Neural progenitor cell (in vitro differentiated cells): ENCODE measurements at regions not wholly inside any gene's neighbourhood (a gene's known extent, or its start where the extent isn't known, plus 50 kb on each side); places are given as distances from the start of the nearest gene placed in this dataset.

Experiments
- DNase-seq: peaks from one replicate; pipeline ENCODE4 v3.0.0-alpha.2; 2016; ENCODE audit warnings: low spot score
- H2AFZ ChIP-seq: fragments of 200-600 bp; sonication (generic); replicated peaks from 2 replicates; pipeline ENCODE4 v1.6.1; 2016; ENCODE audit warnings: antibody characterized with exemption
- H3F3A ChIP-seq: fragments of 200-600 bp; sonication (generic); 2 replicates; pipeline ENCODE4 v1.6.1; 2016; ENCODE audit warnings: antibody characterized with exemption, low read depth
- H3K27ac ChIP-seq: fragments of 200-600 bp; sonication (generic); 2 replicates; pipeline ENCODE4 v1.5.1; 2016; ENCODE audit warnings: mild to moderate bottlenecking
- H3K27me3 ChIP-seq: fragments of 200-600 bp; sonication (generic); 2 replicates; pipeline ENCODE4 v1.6.1; 2016; ENCODE audit warnings: mild to moderate bottlenecking, moderate library complexity
- H3K36me3 ChIP-seq: fragments of 200-600 bp; sonication (generic); 2 replicates; pipeline ENCODE4 v1.5.1; 2016
- H3K4me1 ChIP-seq: fragments of 200-600 bp; sonication (generic); 2 replicates; pipeline ENCODE4 v1.6.1; 2016; ENCODE audit warnings: mixed run types
- H3K4me2 ChIP-seq: fragments of 200-600 bp; sonication (generic); 2 replicates; pipeline ENCODE4 v1.6.1; 2016
- H3K4me3 ChIP-seq: fragments of 200-600 bp; sonication (generic); 2 replicates; pipeline ENCODE4 v1.5.1; 2016
- H3K79me2 ChIP-seq: fragments of 200-600 bp; sonication (generic); 2 replicates; pipeline ENCODE4 v1.6.1; 2016; ENCODE audit warnings: low read depth
- H3K9ac ChIP-seq: fragments of 200-600 bp; sonication (generic); 2 replicates; pipeline ENCODE4 v1.6.1; 2016
- H3K9me3 ChIP-seq: fragments of 200-600 bp; sonication (generic); 2 replicates; pipeline ENCODE4 v1.5.1; 2016; ENCODE audit warnings: low read depth
- H4K20me1 ChIP-seq: fragments of 200-600 bp; sonication (generic); 2 replicates; pipeline ENCODE4 v1.6.1; 2016; ENCODE audit warnings: low read depth
- H3K27ac Mint-ChIP-seq: 3 replicates; pipeline ENCODE4 v1.8.0; 2021; ENCODE audit warnings: mixed read lengths
- H3K27me3 Mint-ChIP-seq: 2 replicates; pipeline ENCODE4 v1.8.0; 2022; ENCODE audit warnings: low read depth, mild to moderate bottlenecking, inconsistent platforms, moderate library complexity, mixed read lengths; ENCODE audit not compliant: insufficient read depth
- H3K36me3 Mint-ChIP-seq: 3 replicates; pipeline ENCODE4 v1.8.0; 2021; ENCODE audit warnings: mixed read lengths
- H3K4me1 Mint-ChIP-seq: 3 replicates; pipeline ENCODE4 v1.8.0; 2021; ENCODE audit warnings: mixed read lengths
- H3K4me3 Mint-ChIP-seq: 3 replicates; pipeline ENCODE4 v1.8.0; 2021; ENCODE audit warnings: mild to moderate bottlenecking, moderate library complexity, mixed read lengths
- H3K9me3 Mint-ChIP-seq: 3 replicates; pipeline ENCODE4 v1.8.0; 2020; ENCODE audit warnings: mixed read lengths
- EZH2 ChIP-seq: fragments of 200-600 bp; sonication (generic); IDR thresholded peaks from 2 replicates; pipeline ENCODE4 v1.6.1; 2017; ENCODE audit warnings: antibody characterized with exemption, mild to moderate bottlenecking, moderate library complexity
- EZH2phosphoT487 ChIP-seq: fragments of 200-600 bp; sonication (generic); IDR thresholded peaks from 2 replicates; pipeline ENCODE4 v1.6.1; 2017; ENCODE audit warnings: antibody characterized with exemption
- TF ChIP-seq, protein P1 (sequence below): fragments of 200-600 bp; sonication (generic); IDR thresholded peaks from 2 replicates; pipeline ENCODE4 v1.5.1; 2017; ENCODE audit warnings: antibody characterized with exemption, mild to moderate bottlenecking

DNA sequence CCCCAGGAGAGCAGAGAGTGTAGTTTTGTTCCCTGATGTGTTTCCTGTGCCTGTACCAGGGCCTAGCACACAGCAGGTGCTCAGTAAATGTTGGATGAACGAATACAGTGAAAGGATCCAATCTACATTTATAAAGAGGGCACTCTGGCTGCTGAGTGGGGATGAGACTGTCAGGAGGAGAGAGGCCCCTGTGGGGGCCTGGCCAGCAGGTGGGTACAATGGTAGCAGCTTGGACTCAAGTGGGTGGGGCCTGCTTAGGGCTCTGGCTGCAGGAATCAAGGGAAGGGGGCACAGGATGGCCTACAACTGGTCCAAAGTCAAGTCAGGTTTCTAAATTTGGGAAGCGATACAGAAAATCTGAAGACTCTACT is 156.6 kb upstream of the GRK3 start:
- Mint-ChIP-seq H3K4me3 (peak overlapping the region; percentile 10), H3K4me1 (peaks cover 30% of the 10 kb centered on the region), H3K27me3 (peaks cover 15% of the 10 kb centered on the region), H3K27ac (peak overlapping the region; percentile 70), H3K36me3 (no peaks in the 10 kb centered on the region), H3K9me3 (peaks cover 1% of the 10 kb centered on the region)
- DNase-seq: no peak
- H3K27me3 ChIP-seq: peaks cover 31% of the 10 kb centered on the region
- peaks cover 10% of the 10 kb centered on the region for H4K20me1 ChIP-seq
- H2AFZ ChIP-seq: no peak overlapping the region
- TF ChIP-seq, protein P1, sequence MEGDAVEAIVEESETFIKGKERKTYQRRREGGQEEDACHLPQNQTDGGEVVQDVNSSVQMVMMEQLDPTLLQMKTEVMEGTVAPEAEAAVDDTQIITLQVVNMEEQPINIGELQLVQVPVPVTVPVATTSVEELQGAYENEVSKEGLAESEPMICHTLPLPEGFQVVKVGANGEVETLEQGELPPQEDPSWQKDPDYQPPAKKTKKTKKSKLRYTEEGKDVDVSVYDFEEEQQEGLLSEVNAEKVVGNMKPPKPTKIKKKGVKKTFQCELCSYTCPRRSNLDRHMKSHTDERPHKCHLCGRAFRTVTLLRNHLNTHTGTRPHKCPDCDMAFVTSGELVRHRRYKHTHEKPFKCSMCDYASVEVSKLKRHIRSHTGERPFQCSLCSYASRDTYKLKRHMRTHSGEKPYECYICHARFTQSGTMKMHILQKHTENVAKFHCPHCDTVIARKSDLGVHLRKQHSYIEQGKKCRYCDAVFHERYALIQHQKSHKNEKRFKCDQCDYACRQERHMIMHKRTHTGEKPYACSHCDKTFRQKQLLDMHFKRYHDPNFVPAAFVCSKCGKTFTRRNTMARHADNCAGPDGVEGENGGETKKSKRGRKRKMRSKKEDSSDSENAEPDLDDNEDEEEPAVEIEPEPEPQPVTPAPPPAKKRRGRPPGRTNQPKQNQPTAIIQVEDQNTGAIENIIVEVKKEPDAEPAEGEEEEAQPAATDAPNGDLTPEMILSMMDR: no peak
- TF ChIP-seq EZH2phosphoT487 (no peak), EZH2 (no peak)
- H3K79me2 ChIP-seq: peaks cover 12% of the 10 kb centered on the region
- H3K4me3 ChIP-seq: no peak overlapping the region
- no peak overlapping the region for H3K4me2 ChIP-seq
- peaks cover 16% of the 10 kb centered on the region for H3K4me1 ChIP-seq
- H3K9ac ChIP-seq: no peak overlapping the region
- no peaks in the 10 kb centered on the region for H3K9me3 ChIP-seq
- H3K27ac ChIP-seq: no peak overlapping the region
- peaks cover 30% of the 10 kb centered on the region for H3F3A ChIP-seq
- H3K36me3 ChIP-seq: no peaks in the 10 kb centered on the region

- Mint-ChIP-seq H3K27me3 (peaks cover 11% of the 10 kb centered on the region), H3K9me3 (peaks cover 8% of the 10 kb centered on the region), H3K4me3 (no peak overlapping the region), H3K36me3 (no peaks in the 10 kb centered on the region), H3K4me1 (peaks cover 17% of the 10 kb centered on the region), H3K27ac (no peak overlapping the region)
- no peak for DNase-seq
- no peak overlapping the region for H2AFZ ChIP-seq
- H3K27ac ChIP-seq: no peak overlapping the region
- no peak overlapping the region for H3K4me3 ChIP-seq
- H3K9ac ChIP-seq: no peak overlapping the region
- peaks cover 21% of the 10 kb centered on the region for H3K27me3 ChIP-seq
- H3K36me3 ChIP-seq: no peaks in the 10 kb centered on the region
- H4K20me1 ChIP-seq: peaks cover 2% of the 10 kb centered on the region
- H3K4me2 ChIP-seq: no peak overlapping the region
- H3K4me1 ChIP-seq: peaks cover 6% of the 10 kb centered on the region
- no peak for TF ChIP-seq EZH2
- no peak for TF ChIP-seq EZH2phosphoT487
- TF ChIP-seq, protein P1: no peak
- H3K9me3 ChIP-seq: no peaks in the 10 kb centered on the region
- H3K79me2 ChIP-seq: peaks cover 1% of the 10 kb centered on the region
- peaks cover 22% of the 10 kb centered on the region for H3F3A ChIP-seq
Measured at GRCh38 chr22:25409240-25409639, 155.2 kb upstream of the GRK3 start.

- H3K27ac ChIP-seq: no peak overlapping the region
- Mint-ChIP-seq H3K27ac (no peak overlapping the region), H3K27me3 (peaks cover 19% of the 10 kb centered on the region), H3K36me3 (no peaks in the 10 kb centered on the region), H3K4me3 (no peak overlapping the region), H3K4me1 (peaks cover 13% of the 10 kb centered on the region), H3K9me3 (peaks cover 8% of the 10 kb centered on the region)
- no peak overlapping the region for H3K4me2 ChIP-seq
- no peaks in the 10 kb centered on the region for H3K36me3 ChIP-seq
- TF ChIP-seq, protein P1: no peak
- TF ChIP-seq EZH2 (no peak), EZH2phosphoT487 (no peak)
- H4K20me1 ChIP-seq: no peaks in the 10 kb centered on the region
- peaks cover 12% of the 10 kb centered on the region for H3K27me3 ChIP-seq
- H3K4me3 ChIP-seq: no peak overlapping the region
- peaks cover 4% of the 10 kb centered on the region for H3K4me1 ChIP-seq
- H3K9ac ChIP-seq: no peak overlapping the region
- H3K79me2 ChIP-seq: no peaks in the 10 kb centered on the region
- no peaks in the 10 kb centered on the region for H3K9me3 ChIP-seq
- H2AFZ ChIP-seq: no peak overlapping the region
- no peak for DNase-seq
- H3F3A ChIP-seq: peaks cover 19% of the 10 kb centered on the region
Measured at GRCh38 chr22:25410849-25411248, 153.6 kb upstream of the GRK3 start.
